GM23248 (cell line): ENCODE measurements at regions not wholly inside any gene's neighbourhood (a gene's known extent, or its start where the extent isn't known, plus 50 kb on each side); places are given as distances from the start of the nearest gene placed in this dataset.

Source experiments
- DNase-seq: peaks from one replicate; pipeline ENCODE4 v3.0.0-alpha.2; 2015
- H2AFZ ChIP-seq: fragments of 200-600 bp; sonication (generic); 2 replicates; pipeline ENCODE4 v1.6.1; 2016; ENCODE audit warnings: antibody characterized with exemption
- H3F3A ChIP-seq: fragments of 200-600 bp; sonication (generic); 2 replicates; pipeline ENCODE4 v1.6.1; 2016; ENCODE audit warnings: mild to moderate bottlenecking, antibody characterized with exemption, mixed run types; ENCODE audit not compliant: insufficient read depth
- H3K27ac ChIP-seq: fragments of 200-600 bp; sonication (generic); 2 replicates; pipeline ENCODE4 v1.5.1; 2016; ENCODE audit warnings: mild to moderate bottlenecking
- H3K27me3 ChIP-seq: fragments of 200-600 bp; sonication (generic); replicated peaks from 2 replicates; pipeline ENCODE4 v1.6.1; 2016; ENCODE audit warnings: mild to moderate bottlenecking; ENCODE audit not compliant: insufficient read depth
- H3K36me3 ChIP-seq: fragments of 200-600 bp; sonication (generic); 2 replicates; pipeline ENCODE4 v1.6.1; 2016; ENCODE audit warnings: low read depth, mild to moderate bottlenecking
- H3K4me1 ChIP-seq: fragments of 200-600 bp; sonication (generic); 2 replicates; pipeline ENCODE4 v1.6.1; 2016; ENCODE audit warnings: mild to moderate bottlenecking; ENCODE audit not compliant: insufficient read depth
- H3K4me2 ChIP-seq: fragments of 200-600 bp; sonication (generic); one replicate; pipeline ENCODE4 v1.6.1; 2016; ENCODE audit warnings: mild to moderate bottlenecking; ENCODE audit not compliant: unreplicated experiment
- H3K4me3 ChIP-seq: fragments of 200-600 bp; sonication (generic); 2 replicates; pipeline ENCODE4 v1.5.1; 2016; ENCODE audit warnings: mild to moderate bottlenecking
- H3K79me2 ChIP-seq: fragments of 200-600 bp; sonication (generic); 2 replicates; pipeline ENCODE4 v1.6.1; 2016; ENCODE audit warnings: mild to moderate bottlenecking; ENCODE audit not compliant: insufficient read depth
- H3K9ac ChIP-seq: fragments of 200-600 bp; sonication (generic); 2 replicates; pipeline ENCODE4 v1.6.1; 2016; ENCODE audit warnings: mild to moderate bottlenecking
- H3K9me2 ChIP-seq: fragments of 200-600 bp; sonication (generic); 2 replicates; pipeline ENCODE4 v1.6.1; 2016; ENCODE audit warnings: mixed run types, mild to moderate bottlenecking, moderate library complexity; ENCODE audit not compliant: insufficient read depth
- H3K9me3 ChIP-seq: fragments of 200-600 bp; sonication (generic); one replicate; pipeline ENCODE4 v1.6.1; 2017; ENCODE audit warnings: low read depth
- H4K20me1 ChIP-seq: fragments of 200-600 bp; sonication (generic); 2 replicates; pipeline ENCODE4 v1.6.0; 2016; ENCODE audit not compliant: insufficient read depth
- EZH2 ChIP-seq: fragments of 200-600 bp; sonication (generic); IDR thresholded peaks from 2 replicates; pipeline ENCODE4 v1.6.1; 2018; ENCODE audit warnings: antibody characterized with exemption, mild to moderate bottlenecking; ENCODE audit not compliant: insufficient read depth, poor library complexity, severe bottlenecking
- EZH2phosphoT487 ChIP-seq: fragments of 200-600 bp; sonication (generic); IDR thresholded peaks from 2 replicates; pipeline ENCODE4 v1.6.1; 2018; ENCODE audit warnings: antibody characterized with exemption, moderate library complexity, mild to moderate bottlenecking, low read depth; ENCODE audit not compliant: insufficient read depth
- WGBS, 2 experiments: methylation state at CpG; one replicate each; pipeline ENCODE4 v1.1.6; 2015 to 2017; ENCODE audit warnings: low lambda C conversion rate in 2 of 2, low coverage in 1 of 2; ENCODE audit errors: missing lambda C conversion rate in 2 of 2; 5-methylcytosine and 5-hydroxymethylcytosine counted together
- in situ Hi-C: fragments of 300-500 bp; cut with MboI; formaldehyde crosslinking; loops from 2 replicates; pipeline ENCODE4 v1.15.0; 2020

DNA sequence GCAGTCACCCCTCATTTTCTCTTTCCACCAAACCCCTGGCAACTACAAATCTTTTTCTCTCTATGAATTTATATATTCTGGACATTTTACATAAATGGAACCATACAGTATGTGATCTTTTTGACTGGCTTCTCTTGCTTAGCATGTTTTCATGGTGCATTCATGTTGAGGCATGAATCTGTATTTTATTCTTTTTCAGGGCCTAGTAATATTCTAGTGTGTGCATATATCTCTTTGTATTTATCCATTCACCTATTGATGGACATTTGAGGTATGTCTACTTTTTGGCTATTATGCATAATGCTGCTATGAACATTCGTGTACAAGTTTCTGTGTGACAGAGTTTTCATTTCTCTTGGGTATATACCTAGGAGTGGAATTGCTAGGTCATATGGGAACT lies 78.2 kb downstream of the HACD1 start:
- no peaks in the 10 kb centered on the region for H3K36me3 ChIP-seq
- no peak overlapping the region for H3K9ac ChIP-seq
- H3F3A ChIP-seq = no peaks in the 10 kb centered on the region
- H3K9me2 ChIP-seq = no peaks in the 10 kb centered on the region
- in situ Hi-C loops = no loop called here
- no peak for DNase-seq
- no peak overlapping the region for H3K27ac ChIP-seq
- 76 to 85% methylated on average over 1 of the region's 1 CpG for WGBS, 2 experiments
- no peaks in the 10 kb centered on the region for H3K9me3 ChIP-seq
- H3K4me3 ChIP-seq = no peak overlapping the region
- TF ChIP-seq EZH2phosphoT487 = no peak
- TF ChIP-seq EZH2 = no peak
- no peak overlapping the region for H3K4me2 ChIP-seq
- H3K27me3 ChIP-seq = no peaks in the 10 kb centered on the region
- H4K20me1 ChIP-seq = no peaks in the 10 kb centered on the region
- no peaks in the 10 kb centered on the region for H3K4me1 ChIP-seq
- H3K79me2 ChIP-seq = no peaks in the 10 kb centered on the region
- H2AFZ ChIP-seq = no peak overlapping the region

GRCh38 chr10:17537281-17537680 lies 79.9 kb downstream of the HACD1 start:
- H3K9me2 ChIP-seq = no peaks in the 10 kb centered on the region
- H3K27ac ChIP-seq = no peak overlapping the region
- no peaks in the 10 kb centered on the region for H3K36me3 ChIP-seq
- DNase-seq = no peak
- H3K79me2 ChIP-seq = no peaks in the 10 kb centered on the region
- H3K4me1 ChIP-seq = no peaks in the 10 kb centered on the region
- TF ChIP-seq EZH2 = no peak
- TF ChIP-seq EZH2phosphoT487 = no peak
- in situ Hi-C loops = no loop called here
- WGBS, 2 experiments = 71 to 78% methylated on average over 7 of the region's 7 CpGs
- no peaks in the 10 kb centered on the region for H3K9me3 ChIP-seq
- no peak overlapping the region for H3K4me3 ChIP-seq
- H2AFZ ChIP-seq = no peak overlapping the region
- H4K20me1 ChIP-seq = no peaks in the 10 kb centered on the region
- H3F3A ChIP-seq = no peaks in the 10 kb centered on the region
- no peak overlapping the region for H3K4me2 ChIP-seq
- no peaks in the 10 kb centered on the region for H3K27me3 ChIP-seq
- H3K9ac ChIP-seq = no peak overlapping the region

GRCh38 chr10:17536221-17536620 lies 81.0 kb downstream of the HACD1 start:
- H3K4me2 ChIP-seq = no peak overlapping the region
- H3K9me2 ChIP-seq = no peaks in the 10 kb centered on the region
- no peaks in the 10 kb centered on the region for H3K79me2 ChIP-seq
- no peaks in the 10 kb centered on the region for H3K36me3 ChIP-seq
- H4K20me1 ChIP-seq = no peaks in the 10 kb centered on the region
- no peaks in the 10 kb centered on the region for H3K9me3 ChIP-seq
- H3K27me3 ChIP-seq = no peaks in the 10 kb centered on the region
- H3K4me3 ChIP-seq = no peak overlapping the region
- H3K27ac ChIP-seq = no peak overlapping the region
- H2AFZ ChIP-seq = peak overlapping the region; percentile 38; the same call in 1 of the 2 replicates
- no peaks in the 10 kb centered on the region for H3K4me1 ChIP-seq
- H3F3A ChIP-seq = no peaks in the 10 kb centered on the region
- H3K9ac ChIP-seq = no peak overlapping the region
- in situ Hi-C loops = no loop called here
- DNase-seq = no peak
- 18 to 30% methylated on average over 3 of the region's 3 CpGs for WGBS, 2 experiments
- TF ChIP-seq EZH2phosphoT487 = no peak

DNA sequence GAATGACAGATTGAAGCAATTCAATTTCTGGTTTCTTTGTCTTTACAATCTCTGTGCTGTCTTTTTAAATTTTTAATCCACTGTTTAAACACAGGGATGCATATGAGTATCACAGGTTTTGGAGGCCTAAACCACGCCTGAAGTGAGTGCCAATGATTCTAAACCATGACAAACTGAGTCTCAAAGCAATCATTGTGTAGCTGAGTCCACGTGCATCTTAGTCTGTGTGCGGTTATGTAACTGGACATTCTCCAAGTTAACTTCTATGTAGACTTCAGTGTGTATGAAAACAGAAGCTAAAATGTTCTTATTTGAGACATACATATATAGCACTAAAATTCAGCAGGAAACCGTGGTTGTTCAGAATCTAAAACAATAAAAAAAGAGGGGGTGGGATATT lies 79.3 kb upstream of the ST8SIA6 start:
- Histone ChIP-seq H3K27ac (no peak overlapping the region), H2AFZ (no peak overlapping the region), H3F3A (no peaks in the 10 kb centered on the region), H4K20me1 (no peaks in the 10 kb centered on the region), H3K4me2 (no peak overlapping the region), H3K9ac (no peak overlapping the region), H3K9me3 (no peaks in the 10 kb centered on the region), H3K36me3 (no peaks in the 10 kb centered on the region), H3K4me3 (no peak overlapping the region), H3K79me2 (no peaks in the 10 kb centered on the region), H3K4me1 (no peaks in the 10 kb centered on the region), H3K9me2 (no peaks in the 10 kb centered on the region), H3K27me3 (no peaks in the 10 kb centered on the region)
- TF ChIP-seq EZH2phosphoT487 (no peak), EZH2 (no peak)
- in situ Hi-C loops = no loop called here
- DNase-seq = no peak
- WGBS, 2 experiments = 48 to 54% methylated on average over 4 of the region's 4 CpGs

DNA sequence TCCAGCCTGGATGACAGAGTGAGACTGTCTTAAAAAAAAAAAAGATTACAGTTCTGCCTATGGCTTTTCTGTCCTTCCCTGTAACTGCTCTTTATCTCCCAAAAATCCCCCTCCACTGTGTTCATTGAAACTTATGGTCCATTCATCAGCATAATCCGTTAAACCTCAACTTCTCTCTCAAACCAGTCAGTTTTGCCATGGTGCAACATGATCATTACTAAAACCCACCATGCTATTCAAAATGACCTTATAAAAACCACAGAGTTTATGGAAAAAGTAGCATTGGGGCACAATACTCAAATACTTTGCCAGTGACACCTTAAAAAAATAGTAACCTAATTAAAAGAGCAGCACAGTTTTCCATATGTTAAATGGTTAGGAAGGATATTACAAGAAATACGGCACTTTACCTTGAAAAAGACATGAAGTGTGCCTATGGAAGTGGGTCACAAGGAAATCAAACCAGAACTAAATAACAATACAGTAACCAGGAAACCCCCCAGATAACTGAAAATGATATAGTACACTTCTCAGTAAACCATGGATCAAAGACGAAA lies 74.0 kb upstream of the ST8SIA6 start:
- no peak overlapping the region for H3K27ac ChIP-seq
- no peaks in the 10 kb centered on the region for H3K9me3 ChIP-seq
- no peak overlapping the region for H3K4me3 ChIP-seq
- H2AFZ ChIP-seq = peak overlapping the region; percentile 73; the same call in 1 of the 2 replicates
- in situ Hi-C loops = no loop called here
- TF ChIP-seq EZH2phosphoT487 (no peak), EZH2 (no peak)
- H3K9me2 ChIP-seq = no peaks in the 10 kb centered on the region
- H3K4me1 ChIP-seq = peaks cover 15% of the 10 kb centered on the region
- DNase-seq = no peak
- H3K9ac ChIP-seq = no peak overlapping the region
- no peak overlapping the region for H3K4me2 ChIP-seq
- H3F3A ChIP-seq = no peaks in the 10 kb centered on the region
- no peaks in the 10 kb centered on the region for H3K79me2 ChIP-seq
- no peaks in the 10 kb centered on the region for H3K36me3 ChIP-seq
- 88% methylated on average over 3 of the region's 3 CpGs for WGBS, 2 experiments
- H3K27me3 ChIP-seq = no peaks in the 10 kb centered on the region
- no peaks in the 10 kb centered on the region for H4K20me1 ChIP-seq
